Kidney epithelial cell (primary cell): ENCODE measurements at regions not wholly inside any gene's neighbourhood (a gene's known extent, or its start where the extent isn't known, plus 50 kb on each side); places are given as distances from the start of the nearest gene placed in this dataset.

Source experiments
- DNase-seq: peaks from one replicate; pipeline ENCODE4 v3.0.0-alpha.2; 2010; ENCODE audit warnings: low read depth
- H3K27me3 ChIP-seq: 2 replicates; pipeline ENCODE4 v1.6.0; 2011; ENCODE audit warnings: low read length; ENCODE audit not compliant: control insufficient read depth, insufficient read depth
- H3K36me3 ChIP-seq: 2 replicates; pipeline ENCODE4 v1.5.1; 2011; ENCODE audit warnings: low read length; ENCODE audit not compliant: control insufficient read depth, insufficient read depth
- H3K4me3 ChIP-seq: 2 replicates; pipeline ENCODE4 v1.5.1; 2011; ENCODE audit warnings: low read depth, mild to moderate bottlenecking, control low read depth, low read length
- CTCF ChIP-seq: IDR thresholded peaks from 2 replicates; pipeline ENCODE4 v1.5.1; 2011; ENCODE audit warnings: mild to moderate bottlenecking, moderate library complexity, low read length, control low read depth, inconsistent platforms; ENCODE audit not compliant: insufficient read depth, poor library complexity, severe bottlenecking

DNA sequence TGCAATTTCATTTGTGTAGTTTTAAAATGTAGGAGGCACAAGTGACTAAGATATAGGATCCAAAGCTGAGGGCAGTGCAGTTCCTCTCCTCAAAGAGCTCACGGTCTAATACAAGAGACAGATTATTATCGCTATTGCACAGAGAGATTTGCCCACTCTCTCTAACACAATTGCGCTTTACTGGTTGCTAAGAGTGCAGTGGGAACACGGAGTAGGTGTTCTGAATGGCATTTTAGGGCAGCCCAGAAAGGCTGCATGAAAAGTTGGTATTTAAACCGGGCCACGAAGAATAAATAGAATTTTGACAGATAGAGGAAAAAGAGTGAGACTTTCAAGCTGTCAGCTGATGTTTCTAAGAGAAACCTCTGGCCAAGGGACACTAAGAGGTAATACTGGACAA is 79.5 kb downstream of the BLID start:
- Histone ChIP-seq H3K36me3 (no peaks in the 10 kb centered on the region), H3K4me3 (no peak overlapping the region), H3K27me3 (no peaks in the 10 kb centered on the region)
- DNase-seq, result no peak
- TF ChIP-seq CTCF, result no peak

DNA sequence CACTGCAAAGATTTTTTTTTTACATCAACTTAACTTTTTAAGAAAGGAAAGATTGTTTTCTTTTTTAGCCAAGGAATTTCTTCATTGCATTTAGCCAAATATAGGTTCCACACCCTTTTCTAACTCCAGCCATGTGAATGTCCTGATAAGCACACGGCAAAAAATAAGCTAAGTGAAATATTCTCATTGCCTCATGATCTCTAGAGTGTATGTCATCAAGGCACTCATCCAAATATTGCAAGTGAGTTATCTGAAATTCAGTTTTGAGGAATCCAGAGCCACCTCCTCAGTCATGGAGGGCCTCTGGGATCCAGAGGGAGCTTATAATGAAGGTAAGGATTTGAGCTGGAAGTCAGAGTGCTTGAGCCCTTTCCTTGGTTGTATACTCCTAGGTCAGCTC is 80.0 kb downstream of the BLID start:
- Histone ChIP-seq H3K36me3 (no peaks in the 10 kb centered on the region), H3K4me3 (no peak overlapping the region), H3K27me3 (no peaks in the 10 kb centered on the region)
- DNase-seq, result no peak
- no peak for TF ChIP-seq CTCF

- Histone ChIP-seq H3K27me3 (no peaks in the 10 kb centered on the region), H3K36me3 (no peaks in the 10 kb centered on the region), H3K4me3 (no peak overlapping the region)
- no peak for DNase-seq
- no peak for TF ChIP-seq CTCF
These were observed 82.4 kb downstream of the BLID start for GRCh38 chr11:122033631-122034030.

GRCh38 chr11:122033193-122033592 is 82.8 kb downstream of the BLID start:
- DNase-seq, result no peak
- no peak for TF ChIP-seq CTCF
- Histone ChIP-seq H3K4me3 (no peak overlapping the region), H3K36me3 (no peaks in the 10 kb centered on the region), H3K27me3 (no peaks in the 10 kb centered on the region)

DNA sequence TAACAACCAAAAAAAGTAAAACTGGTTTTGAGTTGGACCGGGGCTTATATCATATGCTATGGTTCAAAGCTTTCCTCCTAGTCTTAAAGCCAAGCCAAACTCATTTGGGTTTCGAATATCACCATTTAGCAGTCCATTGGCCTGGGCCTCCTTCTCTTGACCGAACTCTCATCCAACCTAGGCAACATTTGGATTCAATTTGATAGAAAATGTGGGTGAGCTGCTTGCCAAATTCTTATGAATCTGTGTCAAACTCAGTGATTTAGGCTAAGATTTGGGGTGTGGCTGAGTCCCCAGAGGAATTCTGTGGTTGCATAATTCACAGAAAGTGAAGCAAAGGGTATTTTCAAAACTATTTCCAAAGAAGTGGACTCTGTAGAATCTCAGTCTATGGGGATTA is 83.7 kb downstream of the BLID start:
- TF ChIP-seq CTCF, result no peak
- H3K36me3 ChIP-seq, result no peaks in the 10 kb centered on the region
- no peak for DNase-seq
- H3K27me3 ChIP-seq, result no peaks in the 10 kb centered on the region
- H3K4me3 ChIP-seq, result no peak overlapping the region

GRCh38 chr11:122031813-122032212 is 84.2 kb downstream of the BLID start:
- no peak for TF ChIP-seq CTCF
- Histone ChIP-seq H3K27me3 (no peaks in the 10 kb centered on the region), H3K4me3 (no peak overlapping the region), H3K36me3 (no peaks in the 10 kb centered on the region)
- no peak for DNase-seq
